ENCODE measurements at regions not wholly inside any gene's neighbourhood (a gene's known extent, or its start where the extent isn't known, plus 50 kb on each side); places are given as distances from the start of the nearest gene placed in this dataset.

- TF ChIP-seq CTCF (conservative IDR thresholded peaks at IDR 0.05; ENCODE audit: low read depth, low read length): no peak
- DNase-seq (ENCODE audit: low read depth): no peak
- no peak overlapping the region for H3K4me3 ChIP-seq (ENCODE audit: low read depth, low read length)
Measured at GRCh38 chr10:71089162-71089561, 123.2 kb upstream of the UNC5B start.

- H3K4me3 ChIP-seq (ENCODE audit: low read depth, low read length): no peak overlapping the region
- TF ChIP-seq CTCF (conservative IDR thresholded peaks at IDR 0.05; ENCODE audit: low read depth, low read length): no peak
- no peak for DNase-seq (ENCODE audit: low read depth)
Measured at GRCh38 chr10:71090330-71090729, 122.0 kb upstream of the UNC5B start.

GRCh38 chr10:71090801-71091200, 121.6 kb upstream of the UNC5B start:
- DNase-seq (ENCODE audit: low read depth): no peak
- H3K4me3 ChIP-seq (ENCODE audit: low read depth, low read length): no peak overlapping the region
- TF ChIP-seq CTCF (conservative IDR thresholded peaks at IDR 0.05; ENCODE audit: low read depth, low read length): no peak

- H3K4me3 ChIP-seq (ENCODE audit: low read depth, low read length): no peak overlapping the region
- no peak for DNase-seq (ENCODE audit: low read depth)
Measured at GRCh38 chr10:71092812-71093401, 119.5 kb upstream of the UNC5B start.

GRCh38 chr10:71093531-71093930, 118.8 kb upstream of the UNC5B start:
- no peak for DNase-seq (ENCODE audit: low read depth)
- no peak for TF ChIP-seq CTCF (conservative IDR thresholded peaks at IDR 0.05; ENCODE audit: low read depth, low read length)
- no peak overlapping the region for H3K4me3 ChIP-seq (ENCODE audit: low read depth, low read length)

More at GRCh38 chr10:71092812-71093401, 119.5 kb upstream of the UNC5B start:
- TF ChIP-seq CTCF (conservative IDR thresholded peaks at IDR 0.05; ENCODE audit: low read depth, low read length): no peak

- TF ChIP-seq CTCF (conservative IDR thresholded peaks at IDR 0.05; ENCODE audit: low read depth, low read length): no peak
- no peak for DNase-seq (ENCODE audit: low read depth)
- no peak overlapping the region for H3K4me3 ChIP-seq (ENCODE audit: low read depth, low read length)
Measured at GRCh38 chr10:71094712-71095390, 117.5 kb upstream of the UNC5B start.
